CD14-positive monocyte (primary cell): ENCODE measurements at regions not wholly inside any gene's neighbourhood (a gene's known extent, or its start where the extent isn't known, plus 50 kb on each side); places are given as distances from the start of the nearest gene placed in this dataset.

Experiments
- DNase-seq, 3 donors: peaks; one replicate each; pipeline ENCODE4 v3.0.0-alpha.2; 2011 to 2022
- H2AFZ ChIP-seq: 2 replicates; pipeline ENCODE4 v1.6.0; 2012; ENCODE audit warnings: mild to moderate bottlenecking, low read depth, low read length, inconsistent platforms; ENCODE audit not compliant: insufficient read depth, poor library complexity, severe bottlenecking
- H3K27ac ChIP-seq, 2 donors: 1 replicate in 1 of 2; 2 replicates in 1 of 2; pipeline ENCODE4 v1.5.1; 2012 to 2013; ENCODE audit warnings: low read length in 2 of 2, control low read depth in 1 of 2, inconsistent platforms in 1 of 2, low read depth in 1 of 2, mild to moderate bottlenecking in 1 of 2
- H3K27me3 ChIP-seq, 2 donors: one replicate each; pipeline versions ENCODE4 v1.6.0 to v1.6.1; 2011 to 2013; ENCODE audit warnings: low read length in 2 of 2; ENCODE audit not compliant: control insufficient read depth in 2 of 2, insufficient read depth in 2 of 2
- H3K36me3 ChIP-seq, 2 donors: replicated peaks in 1 of 2; 1 replicate in 1 of 2; 2 replicates in 1 of 2; pipeline versions ENCODE4 v1.5.1 to v1.6.1; 2012 to 2013; ENCODE audit warnings: low read length in 2 of 2, control low read depth in 1 of 2, inconsistent platforms in 1 of 2, mild to moderate bottlenecking in 1 of 2; ENCODE audit not compliant: insufficient read depth in 2 of 2, control insufficient read depth in 1 of 2
- H3K4me1 ChIP-seq, 2 donors: 1 replicate in 1 of 2; 2 replicates in 1 of 2; pipeline versions ENCODE4 v1.5.1 to v1.6.1; 2012 to 2013; ENCODE audit warnings: low read length in 2 of 2, control low read depth in 1 of 2, inconsistent platforms in 1 of 2, mild to moderate bottlenecking in 1 of 2, moderate library complexity in 1 of 2; ENCODE audit not compliant: insufficient read depth in 2 of 2, control insufficient read depth in 1 of 2
- H3K4me2 ChIP-seq: replicated peaks from 2 replicates; pipeline ENCODE3; 2012; ENCODE audit warnings: low read length, moderate library complexity, mild to moderate bottlenecking; ENCODE audit not compliant: poor library complexity, severe bottlenecking; ENCODE audit errors: extremely low read depth
- H3K4me3 ChIP-seq, 3 experiments: fragments of 200-600 bp in 1 of 3; sonication (generic) in 1 of 3; replicated peaks in 1 of 3; 1 replicate in 2 of 3; 2 replicates in 1 of 3; pipeline ENCODE4 v1.5.1; 2011 to 2013; ENCODE audit warnings: low read length in 3 of 3, mild to moderate bottlenecking in 3 of 3, control low read depth in 2 of 3, low read depth in 2 of 3, inconsistent platforms in 1 of 3, moderate library complexity in 1 of 3
- H3K79me2 ChIP-seq: 2 replicates; pipeline ENCODE4 v1.6.0; 2012; ENCODE audit warnings: mild to moderate bottlenecking, control low read depth, inconsistent platforms, low read length, moderate library complexity; ENCODE audit not compliant: insufficient read depth
- H3K9ac ChIP-seq: 2 replicates; pipeline ENCODE4 v1.6.0; 2017; ENCODE audit warnings: low read length, mild to moderate bottlenecking; ENCODE audit not compliant: insufficient read depth, poor library complexity, severe bottlenecking
- H3K9me3 ChIP-seq, 2 donors: replicated peaks in 1 of 2; 1 replicate in 1 of 2; 2 replicates in 1 of 2; pipeline versions ENCODE4 v1.5.1 to v1.6.1; 2012 to 2013; ENCODE audit warnings: low read length in 2 of 2, control low read depth in 1 of 2; ENCODE audit not compliant: control insufficient read depth in 1 of 2, insufficient read depth in 1 of 2
- H4K20me1 ChIP-seq: 2 replicates; pipeline ENCODE4 v1.6.0; 2012; ENCODE audit warnings: mild to moderate bottlenecking, low read length, control low read depth, moderate library complexity; ENCODE audit not compliant: insufficient read depth
- H3K27ac Mint-ChIP-seq, 7 donors: one replicate each; pipeline ENCODE4 v1.8.0; 2020; ENCODE audit warnings: mild to moderate bottlenecking in 7 of 7, mixed read lengths in 7 of 7, moderate library complexity in 6 of 7, inconsistent platforms in 2 of 7
- H3K27me3 Mint-ChIP-seq, 3 donors: one replicate each; pipeline ENCODE4 v1.8.0; 2021 to 2022; ENCODE audit warnings: low read depth in 3 of 3, mild to moderate bottlenecking in 3 of 3, mixed read lengths in 3 of 3, moderate library complexity in 3 of 3, inconsistent platforms in 1 of 3
- H3K36me3 Mint-ChIP-seq, 2 donors: one replicate each; pipeline ENCODE4 v1.8.0; 2020; ENCODE audit warnings: mixed read lengths in 2 of 2, inconsistent platforms in 1 of 2, mild to moderate bottlenecking in 1 of 2
- H3K4me1 Mint-ChIP-seq: one replicate; pipeline ENCODE4 v1.8.0; 2020; ENCODE audit warnings: mild to moderate bottlenecking, mixed read lengths
- H3K4me3 Mint-ChIP-seq, 2 donors: one replicate each; pipeline ENCODE4 v1.8.0; 2020; ENCODE audit warnings: mild to moderate bottlenecking in 2 of 2, mixed read lengths in 2 of 2, moderate library complexity in 1 of 2
- H3K9me3 Mint-ChIP-seq, 7 donors: one replicate each; pipeline ENCODE4 v1.8.0; 2020 to 2022; ENCODE audit warnings: mixed read lengths in 7 of 7, mild to moderate bottlenecking in 6 of 7, moderate library complexity in 6 of 7, inconsistent platforms in 2 of 7
- CTCF ChIP-seq: fragments of 200-600 bp; IDR thresholded peaks from one replicate; pipeline ENCODE4 v1.8.0; 2022; ENCODE audit warnings: antibody characterized with exemption, mild to moderate bottlenecking
- WGBS: methylation state at CpG from one replicate; pipeline ENCODE4 v1.1.5; 2013; ENCODE audit warnings: missing lambda C conversion rate; ENCODE audit not compliant: insufficient coverage; 5-methylcytosine and 5-hydroxymethylcytosine counted together
- intact Hi-C, 2 donors: fragments of 100-400 bp; cut with micrococcal nuclease; formaldehyde crosslinking; loops; one replicate each; pipeline versions ENCODE4 v1.15.0 to v1.15.1; 2023

- no peak for DNase-seq
- H3K9ac ChIP-seq = no peak overlapping the region
- H3K4me1 ChIP-seq = no peaks in the 10 kb centered on the region
- no peaks in the 10 kb centered on the region for H3K79me2 ChIP-seq
- no peak overlapping the region for H2AFZ ChIP-seq
- no peak overlapping the region for H3K27ac Mint-ChIP-seq
- H3K36me3 Mint-ChIP-seq = no peaks in the 10 kb centered on the region
- 89% methylated on average over 1 of the region's 8 CpGs for WGBS
- H3K4me1 Mint-ChIP-seq = no peaks in the 10 kb centered on the region
- no peak overlapping the region for H3K4me3 ChIP-seq
- no peaks in the 10 kb centered on the region for H3K27me3 ChIP-seq
- intact Hi-C loops = no loop called here
- no peak for TF ChIP-seq CTCF
- H3K9me3 ChIP-seq = no peaks in the 10 kb centered on the region
- H3K4me2 ChIP-seq = no peak overlapping the region
- H3K27ac ChIP-seq = no peak overlapping the region
- H3K9me3 Mint-ChIP-seq = peaks cover 0 to 7% (median 4%) of the 10 kb centered on the region in 7 donors
- H3K4me3 Mint-ChIP-seq = no peak overlapping the region
- no peaks in the 10 kb centered on the region for H4K20me1 ChIP-seq
- H3K27me3 Mint-ChIP-seq = no peaks in the 10 kb centered on the region
- no peaks in the 10 kb centered on the region for H3K36me3 ChIP-seq
Observed at GRCh38 chr12:127750076-127750840, 516.7 kb upstream of the TMEM132C start.

GRCh38 chr12:127752802-127753201 lies 514.2 kb upstream of the TMEM132C start:
- TF ChIP-seq CTCF = no peak
- Histone ChIP-seq H3K9ac (no peak overlapping the region), H3K79me2 (no peaks in the 10 kb centered on the region), H3K4me2 (no peak overlapping the region), H4K20me1 (no peaks in the 10 kb centered on the region), H3K9me3 (peaks cover 4 to 10% of the 10 kb centered on the region in 2 donors), H3K4me1 (no peaks in the 10 kb centered on the region), H2AFZ (no peak overlapping the region), H3K27me3 (no peaks in the 10 kb centered on the region), H3K36me3 (no peaks in the 10 kb centered on the region), H3K4me3 (no peak overlapping the region), H3K27ac (no peak overlapping the region)
- DNase-seq = no peak
- Mint-ChIP-seq H3K27ac (no peak overlapping the region), H3K4me1 (no peaks in the 10 kb centered on the region), H3K4me3 (no peak overlapping the region), H3K9me3 (peaks cover 5 to 10% (median 7%) of the 10 kb centered on the region in 7 donors), H3K36me3 (no peaks in the 10 kb centered on the region), H3K27me3 (no peaks in the 10 kb centered on the region)
- 80% methylated on average over 1 of the region's 1 CpG for WGBS
- intact Hi-C loops = no loop called here
